SK-N-SH (cell line): ENCODE measurements at regions not wholly inside any gene's neighbourhood (a gene's known extent, or its start where the extent isn't known, plus 50 kb on each side); places are given as distances from the start of the nearest gene placed in this dataset.
"Not testable (repeated sequence)": the region's sequence is repeated elsewhere in the genome, so short reads cannot be mapped to it uniquely, and the experiment has no call there.

ENCODE experiments used
- CTCF ChIA-PET: fragments of 300-600, 350-600 bp; formaldehyde crosslinking; extraction: SDS; loops from one replicate; lab custom pipeline; 2021; lab: Yijun Ruan, JAX
- POLR2A ChIA-PET: fragments of 350-600 bp; sonication (Branson Sonifier 250); formaldehyde crosslinking; extraction: SDS; loops from one replicate; lab custom pipeline; 2020; ENCODE audit warnings: antibody characterized with exemption, inconsistent platforms; lab: Yijun Ruan, JAX
- DNase-seq: peaks from one replicate; pipeline ENCODE4 v3.0.0; 2012
- H2AFZ ChIP-seq: fragments of 200-600 bp; sonication (generic); 2 replicates; pipeline ENCODE4 v1.8.1; 2016; ENCODE audit warnings: antibody characterized with exemption, mild to moderate bottlenecking, low read depth
- H3F3A ChIP-seq: fragments of 200-600 bp; sonication (generic); replicated peaks from 2 replicates; pipeline ENCODE3; 2016; ENCODE audit warnings: antibody characterized with exemption, mild to moderate bottlenecking; ENCODE audit not compliant: insufficient read depth
- H3K27ac ChIP-seq, 2 experiments: fragments of 200-500 bp in 1 of 2; fragments of 200-600 bp in 1 of 2; sonication (Bioruptor generic) in 1 of 2; sonication (generic), shearing (Covaris generic) in 1 of 2; 2 replicates each; pipeline versions ENCODE4 v1.5.1 to v1.6.1; 2014 to 2016; ENCODE audit warnings: low read depth in 2 of 2, inconsistent platforms in 1 of 2, low read length in 1 of 2, mild to moderate bottlenecking in 1 of 2, mixed read lengths in 1 of 2
- H3K27me3 ChIP-seq: fragments of 200-600 bp; sonication (generic), shearing (Covaris generic); 2 replicates; pipeline ENCODE4 v1.6.1; 2016; ENCODE audit warnings: mixed run types; ENCODE audit not compliant: insufficient read depth
- H3K36me3 ChIP-seq, 2 experiments: fragments of 200-500 bp in 1 of 2; fragments of 200-600 bp in 1 of 2; sonication (Bioruptor generic) in 1 of 2; sonication (generic) in 1 of 2; replicated peaks in 1 of 2; 2 replicates each; pipeline versions ENCODE3 to v1.5.1; 2014 to 2016; ENCODE audit warnings: low read length in 1 of 2, mild to moderate bottlenecking in 1 of 2; ENCODE audit not compliant: insufficient read depth in 2 of 2, control insufficient read depth in 1 of 2
- H3K4me1 ChIP-seq, 2 experiments: fragments of 200-500 bp in 1 of 2; fragments of 200-600 bp in 1 of 2; sonication (Bioruptor generic) in 1 of 2; sonication (generic), shearing (Covaris generic) in 1 of 2; 2 replicates each; pipeline versions ENCODE4 v1.5.1 to v1.6.1; 2014 to 2016; ENCODE audit warnings: low read depth in 1 of 2, low read length in 1 of 2, mixed run types in 1 of 2; ENCODE audit not compliant: insufficient read depth in 2 of 2, control insufficient read depth in 1 of 2
- H3K4me2 ChIP-seq: fragments of 200-600 bp; sonication (generic), shearing (Covaris generic); 2 replicates; pipeline ENCODE4 v1.6.1; 2017; ENCODE audit warnings: mixed run types
- H3K4me3 ChIP-seq, 2 experiments: fragments of 200-500 bp in 1 of 2; fragments of 200-600 bp in 1 of 2; sonication (Bioruptor generic) in 1 of 2; sonication (generic), shearing (Covaris generic) in 1 of 2; 2 replicates each; pipeline versions ENCODE4 v1.5.1 to v1.8.1; 2014 to 2016; ENCODE audit warnings: low read depth in 2 of 2, inconsistent platforms in 1 of 2, low read length in 1 of 2, mild to moderate bottlenecking in 1 of 2, mixed read lengths in 1 of 2, moderate library complexity in 1 of 2
- H3K79me2 ChIP-seq: fragments of 200-600 bp; sonication (generic); 2 replicates; pipeline ENCODE4 v1.8.1; 2017; ENCODE audit warnings: mild to moderate bottlenecking; ENCODE audit not compliant: insufficient read depth
- H3K9ac ChIP-seq: fragments of 200-600 bp; sonication (generic); 2 replicates; pipeline ENCODE4 v1.6.1; 2017; ENCODE audit warnings: mixed run types
- H3K9me2 ChIP-seq: fragments of 200-600 bp; sonication (generic); 2 replicates; pipeline ENCODE4 v1.6.1; 2017; ENCODE audit warnings: mixed run types
- H3K9me3 ChIP-seq: fragments of 200-600 bp; sonication (generic); 2 replicates; pipeline ENCODE4 v1.6.1; 2017; ENCODE audit warnings: mixed run types, mild to moderate bottlenecking, moderate library complexity
- H4K20me1 ChIP-seq: fragments of 200-600 bp; sonication (generic); 2 replicates; pipeline ENCODE4 v1.6.1; 2017; ENCODE audit warnings: mild to moderate bottlenecking, mixed run types; ENCODE audit not compliant: insufficient read depth
- CHD2 ChIP-seq: fragments of 150-350 bp; IDR thresholded peaks from 2 replicates; pipeline ENCODE4 v1.6.1; 2018; ENCODE audit warnings: low read length; ENCODE audit not compliant: partially characterized antibody
- ELF1 ChIP-seq: IDR thresholded peaks from 2 replicates; pipeline ENCODE4 v1.4.0; 2012
- EZH2phosphoT487 ChIP-seq: fragments of 200-600 bp; sonication (generic); IDR thresholded peaks from 2 replicates; pipeline ENCODE4 v1.6.1; 2017; ENCODE audit warnings: low read depth, mixed run types, mild to moderate bottlenecking, antibody characterized with exemption, moderate library complexity, borderline replicate concordance
- MEF2A ChIP-seq: IDR thresholded peaks from 2 replicates; pipeline ENCODE4 v1.4.0; 2012; ENCODE audit warnings: low read depth, borderline replicate concordance
- NRF1 ChIP-seq: IDR thresholded peaks from 2 replicates; pipeline ENCODE4 v1.6.1; 2012; ENCODE audit warnings: low read depth, mild to moderate bottlenecking, low read length
- REST ChIP-seq: IDR thresholded peaks from 2 replicates; pipeline ENCODE4 v1.6.1; 2012; ENCODE audit warnings: mild to moderate bottlenecking, low read depth, low read length, moderate library complexity
- SIN3A ChIP-seq: IDR thresholded peaks from 2 replicates; pipeline ENCODE4 v1.6.1; 2012; ENCODE audit warnings: low read depth, mild to moderate bottlenecking, low read length, moderate library complexity, borderline replicate concordance
- SMC3 ChIP-seq: IDR thresholded peaks from 2 replicates; pipeline ENCODE4 v1.6.1; 2012; ENCODE audit warnings: low read depth, low read length, improper control_type of control experiment
- TAF1 ChIP-seq: IDR thresholded peaks from 2 replicates; pipeline ENCODE4 v1.6.1; 2012; ENCODE audit warnings: low read depth, mild to moderate bottlenecking, low read length, moderate library complexity, borderline replicate concordance
- TCF12 ChIP-seq: IDR thresholded peaks from 2 replicates; pipeline ENCODE4 v1.4.0; 2012
- TEAD4 ChIP-seq: IDR thresholded peaks from 2 replicates; pipeline ENCODE4 v1.4.0; 2012; ENCODE audit warnings: mild to moderate bottlenecking, borderline replicate concordance; ENCODE audit not compliant: insufficient read depth
- ZBTB33 ChIP-seq: IDR thresholded peaks from 2 replicates; pipeline ENCODE4 v1.4.0; 2012; ENCODE audit warnings: low read depth, borderline replicate concordance
- WGBS: methylation state at CpG from one replicate; pipeline ENCODE4 v1.1.6; 2017; ENCODE audit warnings: low lambda C conversion rate; 5-methylcytosine and 5-hydroxymethylcytosine counted together
- TF ChIP-seq, protein P1 (sequence below): fragments of 200-600 bp; sonication (generic); IDR thresholded peaks from 2 replicates; pipeline ENCODE4 v1.6.1; 2017; ENCODE audit warnings: antibody characterized with exemption, mild to moderate bottlenecking, moderate library complexity
- TF ChIP-seq, protein P2 (sequence below): IDR thresholded peaks from 2 replicates; pipeline ENCODE4; 2012

DNA sequence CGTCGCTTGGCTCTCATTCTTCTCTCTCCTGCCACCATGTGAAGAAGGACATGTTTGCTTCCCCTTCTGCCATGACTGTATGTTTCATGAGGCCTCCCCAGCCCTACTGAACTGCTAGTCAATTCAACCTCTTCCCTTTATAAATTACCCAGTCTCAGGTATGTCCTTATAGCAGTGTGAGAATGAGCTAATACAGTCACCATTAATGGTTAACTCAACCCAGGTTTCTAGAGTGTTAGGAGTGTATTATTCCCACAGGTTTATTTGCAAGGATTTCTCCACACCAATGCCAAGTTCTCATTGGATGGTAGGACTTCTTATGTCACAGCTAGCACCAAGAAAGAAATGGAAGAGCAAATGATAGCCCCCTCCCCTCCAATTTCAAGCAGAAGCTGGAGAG is 71.9 kb downstream of the DYNAP start:
- no peaks in the 10 kb centered on the region for H3K9me3 ChIP-seq
- H3K4me2 ChIP-seq = no peak overlapping the region
- CTCF ChIA-PET = interaction anchor here (2.1 to 6.3 kb wide), 3 partner anchors 9 to 220 kb away, joined by 5 to 40 read pairs (median 6); no protein-coding TSS in a partner anchor
- TF ChIP-seq NRF1 = no peak
- TF ChIP-seq, protein P1, sequence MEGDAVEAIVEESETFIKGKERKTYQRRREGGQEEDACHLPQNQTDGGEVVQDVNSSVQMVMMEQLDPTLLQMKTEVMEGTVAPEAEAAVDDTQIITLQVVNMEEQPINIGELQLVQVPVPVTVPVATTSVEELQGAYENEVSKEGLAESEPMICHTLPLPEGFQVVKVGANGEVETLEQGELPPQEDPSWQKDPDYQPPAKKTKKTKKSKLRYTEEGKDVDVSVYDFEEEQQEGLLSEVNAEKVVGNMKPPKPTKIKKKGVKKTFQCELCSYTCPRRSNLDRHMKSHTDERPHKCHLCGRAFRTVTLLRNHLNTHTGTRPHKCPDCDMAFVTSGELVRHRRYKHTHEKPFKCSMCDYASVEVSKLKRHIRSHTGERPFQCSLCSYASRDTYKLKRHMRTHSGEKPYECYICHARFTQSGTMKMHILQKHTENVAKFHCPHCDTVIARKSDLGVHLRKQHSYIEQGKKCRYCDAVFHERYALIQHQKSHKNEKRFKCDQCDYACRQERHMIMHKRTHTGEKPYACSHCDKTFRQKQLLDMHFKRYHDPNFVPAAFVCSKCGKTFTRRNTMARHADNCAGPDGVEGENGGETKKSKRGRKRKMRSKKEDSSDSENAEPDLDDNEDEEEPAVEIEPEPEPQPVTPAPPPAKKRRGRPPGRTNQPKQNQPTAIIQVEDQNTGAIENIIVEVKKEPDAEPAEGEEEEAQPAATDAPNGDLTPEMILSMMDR = no peak
- TF ChIP-seq REST = no peak
- no peak for TF ChIP-seq TCF12
- TF ChIP-seq SIN3A = no peak
- no peak for TF ChIP-seq ELF1
- TF ChIP-seq, protein P2, sequence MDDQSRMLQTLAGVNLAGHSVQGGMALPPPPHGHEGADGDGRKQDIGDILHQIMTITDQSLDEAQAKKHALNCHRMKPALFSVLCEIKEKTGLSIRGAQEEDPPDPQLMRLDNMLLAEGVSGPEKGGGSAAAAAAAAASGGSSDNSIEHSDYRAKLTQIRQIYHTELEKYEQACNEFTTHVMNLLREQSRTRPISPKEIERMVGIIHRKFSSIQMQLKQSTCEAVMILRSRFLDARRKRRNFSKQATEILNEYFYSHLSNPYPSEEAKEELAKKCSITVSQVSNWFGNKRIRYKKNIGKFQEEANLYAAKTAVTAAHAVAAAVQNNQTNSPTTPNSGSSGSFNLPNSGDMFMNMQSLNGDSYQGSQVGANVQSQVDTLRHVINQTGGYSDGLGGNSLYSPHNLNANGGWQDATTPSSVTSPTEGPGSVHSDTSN = no peak
- TF ChIP-seq SMC3 = no peak
- TF ChIP-seq ZBTB33 = no peak
- TF ChIP-seq TAF1 = no peak
- no peak for TF ChIP-seq TEAD4
- no peak for TF ChIP-seq MEF2A
- no peak for TF ChIP-seq EZH2phosphoT487
- no peak for TF ChIP-seq CHD2
- H3K4me3 ChIP-seq = no peak overlapping the region
- H3K9me2 ChIP-seq = no peaks in the 10 kb centered on the region
- DNase-seq = no peak
- no peaks in the 10 kb centered on the region for H4K20me1 ChIP-seq
- H3K36me3 ChIP-seq = no peaks in the 10 kb centered on the region
- no peak overlapping the region for H3K9ac ChIP-seq
- no peaks in the 10 kb centered on the region for H3K27me3 ChIP-seq
- no peaks in the 10 kb centered on the region for H3K4me1 ChIP-seq
- POLR2A ChIA-PET = no interaction called here
- H2AFZ ChIP-seq = no peak overlapping the region
- WGBS = 65% methylated on average over 2 of the region's 2 CpGs
- no peaks in the 10 kb centered on the region for H3F3A ChIP-seq
- H3K79me2 ChIP-seq = no peaks in the 10 kb centered on the region
- no peak overlapping the region for H3K27ac ChIP-seq

GRCh38 chr18:54669701-54670100 is 78.7 kb downstream of the DYNAP start:
- H3K9me2 ChIP-seq, H2AFZ ChIP-seq, H3K9me3 ChIP-seq, H3K4me3 ChIP-seq, H3K27me3 ChIP-seq, H3K4me2 ChIP-seq, H3F3A ChIP-seq, H3K9ac ChIP-seq, H4K20me1 ChIP-seq, H3K27ac ChIP-seq, DNase-seq, POLR2A ChIA-PET, H3K79me2 ChIP-seq, H3K36me3 ChIP-seq, H3K4me1 ChIP-seq: not testable (repeated sequence)
- WGBS = 60% methylated on average over 3 of the region's 15 CpGs
- CTCF ChIA-PET = interaction anchor here (2.9 to 3.7 kb wide), 6 partner anchors 10 to 315 kb away, joined by 16 to 61 read pairs (median 27); no protein-coding TSS in a partner anchor
